GM10847 (cell line): ENCODE measurements at regions not wholly inside any gene's neighbourhood (a gene's known extent, or its start where the extent isn't known, plus 50 kb on each side); places are given as distances from the start of the nearest gene placed in this dataset.

Source experiments
- POLR2A ChIP-seq: IDR thresholded peaks from 2 replicates; pipeline ENCODE4 v1.6.1; 2011; ENCODE audit not compliant: insufficient read length; ENCODE audit errors: extremely low read depth

DNA sequence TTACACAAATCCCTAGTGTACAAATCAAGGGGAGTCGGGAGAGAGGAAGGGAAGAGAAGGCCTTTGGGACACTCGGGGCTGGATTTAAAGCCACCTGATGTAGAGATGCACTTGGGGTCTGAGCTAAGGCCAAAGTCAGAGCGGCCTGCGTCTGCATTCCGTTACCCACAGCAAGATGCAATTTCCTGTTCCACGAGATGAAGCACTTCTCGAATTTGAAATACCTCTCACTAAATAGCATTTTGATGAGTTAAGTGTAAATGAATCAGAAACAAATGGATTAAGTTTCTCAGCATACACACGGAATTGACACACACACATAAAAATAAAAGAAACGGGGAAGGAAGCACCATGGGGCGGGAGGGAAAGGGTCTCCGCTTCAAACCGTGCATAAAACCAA, 386.0 kb downstream of the SOX9 start:
- TF ChIP-seq POLR2A, result no peak

DNA sequence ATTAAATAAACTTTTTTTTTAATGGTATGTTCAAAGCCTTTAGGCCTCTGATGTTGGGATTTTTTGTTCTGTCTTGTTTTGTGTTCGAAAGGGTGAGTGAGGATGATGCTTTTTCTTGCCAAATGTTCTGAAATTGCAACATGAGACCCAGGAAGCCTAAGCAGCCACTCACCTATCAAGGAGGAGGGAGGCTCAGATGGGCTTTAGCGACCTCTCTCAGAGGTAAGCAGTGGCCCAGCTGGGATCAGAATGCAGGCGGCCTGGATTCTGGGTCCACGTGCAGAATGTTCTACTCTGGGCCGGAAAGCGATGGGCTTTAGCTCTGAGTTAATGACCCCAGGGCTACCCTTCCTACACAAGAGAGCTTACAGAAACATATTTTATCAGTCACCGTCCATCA, 386.6 kb downstream of the SOX9 start:
- TF ChIP-seq POLR2A, result no peak

DNA sequence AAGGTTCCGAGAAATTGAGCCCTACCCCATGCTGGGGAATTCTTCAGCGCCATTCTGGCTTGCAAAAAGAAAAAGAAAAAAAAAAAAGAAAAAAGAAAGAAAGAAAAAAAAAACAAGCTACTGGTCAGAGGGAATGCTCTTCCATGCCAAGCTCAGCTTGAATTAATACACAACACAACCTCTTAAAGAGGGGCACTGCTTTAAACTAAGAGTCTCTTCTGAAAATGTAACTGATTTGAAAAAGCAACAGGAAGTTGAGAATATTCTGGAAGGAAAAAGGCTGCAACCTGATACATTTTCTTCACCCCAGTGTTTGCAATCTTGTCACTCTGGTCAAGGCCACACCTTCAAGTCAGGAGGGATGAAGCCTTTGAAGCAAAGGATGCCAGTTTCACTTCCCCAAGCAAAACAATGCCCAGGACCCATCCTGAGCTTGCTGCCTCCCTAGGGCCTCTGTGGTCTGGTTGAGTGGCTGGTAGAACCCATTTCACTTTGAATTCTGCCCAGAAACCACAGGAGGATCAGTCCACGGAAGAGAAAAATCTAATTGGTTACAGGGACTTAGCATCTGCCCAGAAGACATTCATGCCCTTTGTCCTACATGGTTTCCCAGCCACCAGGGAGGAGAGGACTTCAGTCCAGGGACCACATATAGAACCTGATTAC, 389.7 kb downstream of the SOX9 start:
- TF ChIP-seq POLR2A, result no peak

DNA sequence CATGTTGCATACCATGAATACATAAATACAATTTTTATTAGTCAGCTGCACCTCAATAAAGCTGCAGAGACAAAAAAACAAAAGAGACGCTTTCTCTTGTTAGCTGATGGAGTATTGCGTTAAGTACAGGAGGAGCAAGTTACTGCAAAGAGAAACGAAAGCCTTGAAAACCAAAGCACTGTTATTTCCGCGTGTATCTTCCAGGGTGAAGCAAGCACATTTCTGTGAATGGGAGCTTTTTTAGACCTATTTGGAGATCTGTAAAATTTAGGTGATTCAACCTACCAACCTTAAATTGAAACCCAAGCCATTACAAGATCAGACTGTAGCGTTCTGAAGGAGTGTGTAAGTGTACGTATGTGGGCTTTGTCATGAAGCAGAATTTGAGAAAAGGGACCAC, 390.4 kb downstream of the SOX9 start:
- no peak for TF ChIP-seq POLR2A

DNA sequence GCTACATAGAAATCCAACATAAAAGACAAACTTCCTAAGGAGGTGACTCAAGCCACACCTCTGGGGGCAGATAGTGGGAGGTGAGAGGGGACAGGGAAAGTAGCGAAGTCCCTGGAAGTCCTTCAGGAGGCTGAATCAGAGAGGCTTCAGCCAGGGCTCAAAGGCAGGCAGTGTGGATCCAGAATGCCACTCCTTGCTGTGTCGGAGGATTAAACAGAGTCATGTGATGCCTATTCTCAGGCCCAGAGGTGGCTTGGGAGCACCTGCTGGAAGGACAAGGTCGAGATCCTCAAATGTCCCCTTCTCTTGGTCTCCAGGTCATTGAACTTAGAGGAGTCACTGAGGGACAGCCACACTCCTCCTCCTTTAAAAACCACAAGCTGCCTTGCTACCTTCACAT, 391.1 kb downstream of the SOX9 start:
- TF ChIP-seq POLR2A, result no peak

DNA sequence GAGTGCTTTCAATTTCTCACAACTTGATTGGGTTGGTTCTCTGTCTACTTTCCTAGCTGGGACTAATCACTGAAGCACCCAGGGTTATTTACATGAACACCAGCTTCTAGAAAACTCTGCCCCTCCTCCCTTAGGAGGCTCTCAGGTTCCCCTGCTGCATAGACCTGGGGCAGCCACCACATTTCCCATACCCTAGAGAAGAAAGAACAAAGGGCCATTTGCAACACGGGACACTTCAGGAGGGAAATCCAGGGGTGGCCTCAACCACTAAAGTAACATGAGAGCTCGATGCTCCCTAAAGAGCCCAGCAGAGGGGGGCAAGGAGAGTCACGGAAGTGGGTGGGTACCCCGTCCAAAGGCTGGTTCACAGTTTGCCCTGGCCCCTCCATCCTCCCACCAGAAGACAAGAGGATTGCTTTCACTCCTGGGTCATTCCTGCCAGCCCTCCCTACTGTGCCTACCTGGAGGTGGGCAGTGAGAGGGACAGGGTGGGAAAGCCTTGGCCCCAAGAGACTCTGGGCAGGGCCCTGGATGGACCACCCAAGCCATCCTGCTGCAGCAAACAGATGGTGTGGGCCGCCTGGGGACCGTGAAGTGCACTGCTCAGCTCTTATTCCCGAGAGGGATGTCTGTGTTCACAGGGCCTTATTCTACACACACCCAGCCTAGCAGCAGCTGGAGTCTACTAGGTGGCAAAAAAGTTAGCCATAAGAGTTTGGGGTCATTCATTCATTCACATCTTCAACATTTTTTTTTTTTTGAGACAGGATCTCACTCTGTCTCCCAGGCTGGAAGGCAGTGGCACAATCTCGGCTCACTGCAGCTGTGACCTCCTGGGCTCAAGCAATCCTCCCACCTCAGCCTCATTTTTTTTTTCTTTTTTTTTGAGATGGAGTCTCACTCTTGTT, 392.1 kb downstream of the SOX9 start:
- no peak for TF ChIP-seq POLR2A

DNA sequence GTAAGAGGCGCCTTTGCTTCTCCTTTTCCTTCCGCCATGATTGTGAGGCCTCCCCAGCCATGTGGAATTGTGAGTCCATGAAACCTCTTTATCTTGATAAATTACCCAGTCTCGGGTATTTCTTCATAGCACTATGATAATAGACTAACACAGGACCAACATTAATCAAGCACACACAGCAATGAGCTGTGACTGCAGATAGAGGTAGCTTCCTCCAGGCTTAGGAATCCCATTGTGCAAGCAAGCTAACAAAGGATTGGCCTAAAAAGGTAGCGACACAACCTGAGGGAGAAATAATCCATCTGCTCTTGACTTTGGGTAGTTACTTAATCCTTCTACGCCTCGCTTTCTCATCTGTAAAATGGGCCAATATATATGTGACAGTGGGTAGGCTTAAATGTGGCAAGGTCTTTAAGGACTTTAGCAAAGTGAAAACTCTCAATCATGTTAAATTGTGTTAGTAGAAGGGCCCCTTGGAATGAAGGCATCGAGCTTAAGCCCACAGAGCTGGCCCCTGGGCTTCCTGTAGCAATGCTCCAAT, 393.6 kb downstream of the SOX9 start:
- no peak for TF ChIP-seq POLR2A

DNA sequence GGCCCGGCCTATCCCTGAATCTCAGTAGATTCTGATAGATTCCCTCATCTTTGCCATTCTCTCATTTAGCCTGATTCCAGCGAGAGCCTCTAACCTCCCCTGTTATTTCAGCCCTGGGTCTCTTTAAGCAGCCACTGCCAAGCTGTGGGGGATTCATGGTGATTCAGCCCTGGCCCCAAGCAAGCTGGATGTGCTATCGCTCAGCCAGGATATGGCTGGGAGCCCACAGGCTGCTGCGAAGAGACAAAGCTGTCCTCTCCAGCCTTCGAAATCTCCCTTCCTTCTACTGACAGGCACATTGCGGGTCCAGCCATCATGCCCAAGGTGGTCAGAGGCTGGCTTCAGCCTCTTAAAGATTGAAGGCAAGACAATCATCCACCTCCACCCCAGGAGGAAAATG, 394.1 kb downstream of the SOX9 start:
- no peak for TF ChIP-seq POLR2A

DNA sequence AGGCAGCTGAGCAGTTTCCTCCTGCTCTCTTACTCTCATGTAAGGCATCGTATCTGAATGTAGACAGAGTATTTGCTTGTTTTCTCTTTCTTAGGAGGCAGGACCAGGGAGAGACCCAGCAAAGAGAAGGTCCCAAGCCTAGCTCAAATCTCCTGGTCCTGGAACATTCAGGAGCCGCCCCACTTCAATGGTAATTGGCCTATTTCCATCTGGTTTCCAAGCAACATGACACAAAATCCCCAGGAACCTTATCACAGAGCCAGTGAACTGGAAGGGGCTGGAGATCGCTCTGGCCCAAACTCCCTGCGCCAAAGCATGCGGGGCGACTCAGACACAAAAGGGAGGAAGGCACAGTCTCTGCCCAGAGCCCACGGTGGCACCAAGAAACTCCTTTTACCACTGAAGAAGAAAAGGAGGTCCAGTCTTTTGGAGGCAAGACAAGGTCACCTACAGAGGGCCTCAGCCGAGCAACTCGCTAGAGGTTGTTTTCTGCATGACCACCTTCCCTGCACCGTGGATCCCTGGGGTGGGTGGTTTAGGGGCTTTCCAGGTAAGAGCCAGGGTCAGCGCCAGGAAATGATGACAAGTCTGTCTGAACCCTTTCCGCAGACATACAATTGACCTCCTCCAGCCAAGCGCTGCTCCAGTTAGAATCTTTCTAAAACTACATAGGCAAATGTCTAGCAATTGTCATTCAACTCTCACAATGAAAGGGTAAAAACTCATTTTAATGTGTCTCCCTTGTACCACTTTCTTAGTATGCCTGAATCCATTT, 394.7 kb downstream of the SOX9 start:
- no peak for TF ChIP-seq POLR2A

DNA sequence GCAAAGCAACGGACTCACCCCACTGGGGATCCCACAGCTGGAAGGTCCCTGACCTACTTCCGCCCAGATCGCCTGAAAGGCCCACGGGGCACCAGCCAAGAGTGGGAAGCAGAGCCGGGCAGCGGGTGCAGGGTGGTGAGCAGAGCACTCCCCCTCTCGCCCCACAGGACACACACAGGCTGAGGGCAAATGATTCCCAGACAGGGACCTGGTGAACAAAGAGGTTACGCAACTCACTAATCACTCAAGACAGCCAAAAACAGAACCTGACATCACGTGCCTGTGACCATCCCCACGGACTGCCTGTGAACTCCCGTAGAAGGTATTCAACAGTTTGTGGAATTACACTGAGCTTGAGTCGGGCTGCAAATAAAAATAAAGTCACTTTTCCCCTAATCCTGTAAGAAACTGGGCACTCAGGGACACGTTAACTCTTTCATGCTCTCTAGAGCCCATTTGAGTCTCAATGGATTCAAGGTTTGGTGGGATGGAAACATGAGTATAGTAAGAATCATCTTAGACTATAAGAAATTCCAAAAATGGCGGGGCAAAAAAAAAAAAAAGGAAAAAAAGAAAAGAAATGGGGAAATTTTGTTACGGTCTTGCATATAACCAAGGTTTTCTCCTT, 396.1 kb downstream of the SOX9 start:
- no peak for TF ChIP-seq POLR2A

DNA sequence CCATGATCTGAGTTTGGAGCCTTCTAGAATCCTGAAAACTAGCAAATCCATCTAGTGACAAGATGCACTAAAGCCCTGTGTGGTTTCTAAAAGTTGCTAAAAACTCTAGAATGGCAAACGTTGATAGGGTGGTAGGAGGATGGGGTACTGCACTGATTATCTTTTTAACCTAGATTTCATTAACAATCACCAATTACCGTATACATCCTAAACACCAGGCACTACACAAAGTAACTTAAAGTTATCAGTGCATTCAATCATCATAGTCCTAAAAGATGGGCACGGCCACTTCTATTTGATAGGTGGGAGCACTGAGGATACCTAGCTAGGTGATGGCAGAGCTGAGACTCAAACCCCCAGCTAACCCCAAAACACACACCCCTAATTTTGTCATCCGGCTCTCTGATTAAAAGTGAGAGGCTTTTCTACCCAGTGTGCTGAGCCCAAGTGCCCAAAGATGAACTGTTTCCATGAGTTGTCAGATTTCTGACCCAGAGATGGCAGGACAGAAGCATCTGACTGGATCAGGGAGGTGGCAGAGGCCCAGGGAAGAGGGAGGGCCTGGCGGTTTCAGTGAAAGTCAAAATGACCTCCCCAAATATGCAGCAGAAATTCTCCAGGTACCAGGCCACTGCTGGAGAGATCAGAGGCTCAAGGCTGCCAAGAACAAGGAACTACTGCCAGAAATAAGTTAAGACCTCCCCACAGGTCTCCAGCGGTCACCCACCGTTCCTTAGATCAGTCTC, 396.8 kb downstream of the SOX9 start:
- TF ChIP-seq POLR2A, result no peak

DNA sequence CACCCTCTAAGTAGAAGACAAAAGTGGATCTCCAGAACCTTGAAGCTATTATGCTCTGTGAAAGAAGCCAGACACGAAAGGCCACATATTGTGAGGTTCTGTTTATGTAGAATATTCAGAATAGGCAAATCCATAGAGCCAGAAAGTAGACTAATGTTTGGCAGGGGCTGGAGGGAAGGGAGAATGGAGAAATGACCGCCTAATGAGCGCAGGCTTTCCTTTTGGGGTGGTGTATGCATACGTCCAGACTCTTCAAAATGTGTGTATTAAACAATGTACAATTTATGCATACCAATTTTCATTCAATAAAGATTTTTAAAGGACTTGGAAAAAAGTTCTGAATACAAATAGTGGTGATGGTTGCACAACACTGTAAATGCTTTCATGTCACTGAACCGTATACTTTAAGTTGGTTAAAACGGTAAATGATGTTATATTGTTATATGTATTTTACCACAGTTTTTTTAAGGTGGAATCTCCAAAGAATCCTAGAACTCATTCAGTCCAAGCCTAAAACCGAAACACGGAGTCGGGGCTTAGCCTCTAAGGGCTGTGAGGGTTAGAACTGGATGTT, 397.4 kb downstream of the SOX9 start:
- no peak for TF ChIP-seq POLR2A

DNA sequence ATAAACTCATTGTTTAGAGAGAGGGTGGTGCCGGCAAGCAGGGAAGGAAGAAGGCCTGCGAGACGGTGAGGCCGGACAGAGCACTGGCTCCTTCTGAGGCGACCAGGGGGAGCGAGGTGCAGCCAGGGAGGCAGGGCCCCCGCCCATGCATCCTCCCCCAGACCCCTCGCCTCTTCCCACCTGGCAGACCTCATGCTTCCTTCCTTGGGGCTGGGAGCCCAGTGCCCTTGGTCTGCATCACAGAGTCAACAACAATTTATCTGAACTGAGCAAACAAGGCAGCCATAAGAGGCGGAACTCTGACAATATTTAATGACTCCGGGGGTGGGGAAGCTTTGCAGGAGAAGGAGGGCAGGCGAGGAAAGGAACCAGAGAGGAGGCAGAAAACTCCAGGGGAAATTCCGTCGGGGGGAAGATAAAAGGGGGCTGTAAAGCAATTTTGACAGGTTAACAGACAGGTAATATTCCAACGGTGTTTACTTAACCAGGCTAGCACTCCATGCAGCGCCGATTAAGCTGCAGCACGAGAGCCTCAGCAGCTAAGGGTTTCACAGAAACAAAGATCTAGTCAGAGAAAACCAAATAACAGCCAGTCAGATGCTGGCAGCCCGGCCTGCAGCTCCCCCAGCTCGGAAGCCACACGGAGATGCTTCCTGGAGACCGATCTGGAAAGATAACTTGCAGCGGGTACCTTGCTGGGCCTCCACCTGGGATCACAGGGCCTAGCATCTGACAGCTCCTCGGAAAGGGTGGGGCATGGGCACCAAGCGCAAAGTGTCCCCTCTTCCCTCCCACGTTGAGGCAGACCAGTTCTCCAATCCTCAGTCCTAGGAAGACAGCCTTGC, 398.2 kb downstream of the SOX9 start:
- no peak for TF ChIP-seq POLR2A

DNA sequence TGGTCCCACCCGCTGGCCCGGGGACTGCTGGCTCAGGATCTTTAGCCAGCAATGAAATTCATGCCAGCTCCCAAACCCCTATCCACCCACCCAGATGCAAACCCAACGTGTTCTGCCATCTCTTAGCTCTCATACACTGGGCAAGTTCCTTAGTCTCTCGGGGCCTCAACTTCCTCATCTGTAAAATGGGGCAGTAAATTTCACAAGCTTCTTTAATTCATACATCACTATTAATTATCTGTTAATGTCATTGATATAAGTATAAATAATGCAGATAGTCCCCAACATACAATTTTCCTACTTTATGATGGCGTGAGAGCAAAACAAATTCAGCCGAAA, 398.7 kb downstream of the SOX9 start:
- no peak for TF ChIP-seq POLR2A
